Heart left ventricle (tissue), 13 donors: ENCODE measurements at regions not wholly inside any gene's neighbourhood (a gene's known extent, or its start where the extent isn't known, plus 50 kb on each side); places are given as distances from the start of the nearest gene placed in this dataset.

Source experiments
- POLR2A ChIP-seq, 2 donors: fragments of 450-650 bp; IDR thresholded peaks; one replicate each; pipeline ENCODE4 v1.6.1; 2017; ENCODE audit warnings: antibody characterized with exemption in 2 of 2, mild to moderate bottlenecking in 2 of 2, moderate library complexity in 2 of 2
- TF ChIP-seq, protein P1 (sequence below), 12 donors: fragments of 200-600 bp; sonication (generic) in 4 of 12; IDR thresholded peaks; one replicate each; pipeline versions ENCODE4 v1.5.0 to v1.8.0; 2018 to 2022; ENCODE audit warnings: antibody characterized with exemption in 12 of 12, mild to moderate bottlenecking in 5 of 12
- donor health status: ischemic (EF 13 %, LVEDD 7.1; RV severe dilation, severe dysfunction).
- donor health status: DM: no; HTN: yes; CAD: no.
- donor health status: DM: no; HTN: no; CAD: no.
- donor health status: ischemic (EF 25% LVEDD 6.9; RV normal size, moderate dysfunction).
- donor health status: ischemic (EF 25% LVEDD 5.7; RV mildly dilated, moderate dysfunction).
- donor health status: ischemic (EF 35%, LVEDD 5.7; RV mildly dilated, moderate dysfunction).
- donor health status: nonischemic (EF 11% LVEDD 7.7; RV severe dilation, severe dysfunction).
- donor health status: DM: yes; HTN: yes; CAD: no.
- donor health status: PGD.
- donor health status: ischemic (EF 29% LVEDD 5.4; RV normal size, mild dysfunction).
- donor health status: nonischemic (EF 23%, LVEDD 6.1; RV moderate dilation, normal function).

DNA sequence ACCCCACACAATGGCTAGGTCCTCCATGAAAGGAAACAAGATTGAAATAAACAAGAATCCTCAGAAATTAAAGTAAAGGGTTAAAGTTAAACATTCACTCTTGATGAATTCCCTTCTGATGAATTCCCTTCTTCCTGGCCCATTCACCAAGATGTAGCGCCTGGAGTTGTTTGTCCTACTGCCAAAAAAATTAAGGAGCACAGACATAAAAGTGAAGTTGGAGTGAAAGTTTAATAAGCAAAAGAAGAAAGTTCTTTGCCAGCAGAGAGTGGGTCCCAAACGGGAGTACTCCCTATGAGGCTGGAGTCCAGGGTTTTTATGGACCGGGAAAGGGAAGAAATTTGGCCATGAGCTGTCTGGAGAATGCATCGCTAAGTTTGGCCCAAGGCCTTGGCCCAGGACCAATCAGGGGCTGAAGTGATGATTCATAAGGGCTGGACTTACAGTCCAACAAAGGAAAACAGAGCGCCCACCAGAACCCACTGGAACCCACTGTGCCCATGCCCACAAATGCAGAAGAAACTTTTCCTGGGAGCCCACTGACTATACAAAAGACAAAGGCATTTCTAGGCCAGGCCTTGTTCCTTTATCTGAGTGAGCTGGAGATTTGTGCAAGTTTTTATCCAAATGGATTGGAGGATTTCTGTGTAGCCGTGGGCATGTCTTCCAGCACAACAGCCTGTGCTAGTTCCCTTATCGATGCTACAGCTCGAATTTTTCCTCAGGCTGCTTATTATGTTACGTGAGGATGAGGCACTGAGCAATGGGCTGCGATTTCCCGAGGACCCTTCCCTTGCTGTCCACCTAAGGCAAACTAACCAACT lies 1561.6 kb downstream of the OTOL1 start:
- TF ChIP-seq, protein P1, sequence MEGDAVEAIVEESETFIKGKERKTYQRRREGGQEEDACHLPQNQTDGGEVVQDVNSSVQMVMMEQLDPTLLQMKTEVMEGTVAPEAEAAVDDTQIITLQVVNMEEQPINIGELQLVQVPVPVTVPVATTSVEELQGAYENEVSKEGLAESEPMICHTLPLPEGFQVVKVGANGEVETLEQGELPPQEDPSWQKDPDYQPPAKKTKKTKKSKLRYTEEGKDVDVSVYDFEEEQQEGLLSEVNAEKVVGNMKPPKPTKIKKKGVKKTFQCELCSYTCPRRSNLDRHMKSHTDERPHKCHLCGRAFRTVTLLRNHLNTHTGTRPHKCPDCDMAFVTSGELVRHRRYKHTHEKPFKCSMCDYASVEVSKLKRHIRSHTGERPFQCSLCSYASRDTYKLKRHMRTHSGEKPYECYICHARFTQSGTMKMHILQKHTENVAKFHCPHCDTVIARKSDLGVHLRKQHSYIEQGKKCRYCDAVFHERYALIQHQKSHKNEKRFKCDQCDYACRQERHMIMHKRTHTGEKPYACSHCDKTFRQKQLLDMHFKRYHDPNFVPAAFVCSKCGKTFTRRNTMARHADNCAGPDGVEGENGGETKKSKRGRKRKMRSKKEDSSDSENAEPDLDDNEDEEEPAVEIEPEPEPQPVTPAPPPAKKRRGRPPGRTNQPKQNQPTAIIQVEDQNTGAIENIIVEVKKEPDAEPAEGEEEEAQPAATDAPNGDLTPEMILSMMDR (IDR thresholded peaks at IDR 0.05), result no peak
- no peak for TF ChIP-seq POLR2A (IDR thresholded peaks at IDR 0.05)
